Midbrain (tissue), 1 donor: ENCODE measurements at regions not wholly inside any gene's neighbourhood (a gene's known extent, or its start where the extent isn't known, plus 50 kb on each side); places are given as distances from the start of the nearest gene placed in this dataset.

Experiments used
- DNase-seq: peaks from one replicate; lab custom pipeline; 2025; lab: John Stamatoyannopoulos, UW

DNA sequence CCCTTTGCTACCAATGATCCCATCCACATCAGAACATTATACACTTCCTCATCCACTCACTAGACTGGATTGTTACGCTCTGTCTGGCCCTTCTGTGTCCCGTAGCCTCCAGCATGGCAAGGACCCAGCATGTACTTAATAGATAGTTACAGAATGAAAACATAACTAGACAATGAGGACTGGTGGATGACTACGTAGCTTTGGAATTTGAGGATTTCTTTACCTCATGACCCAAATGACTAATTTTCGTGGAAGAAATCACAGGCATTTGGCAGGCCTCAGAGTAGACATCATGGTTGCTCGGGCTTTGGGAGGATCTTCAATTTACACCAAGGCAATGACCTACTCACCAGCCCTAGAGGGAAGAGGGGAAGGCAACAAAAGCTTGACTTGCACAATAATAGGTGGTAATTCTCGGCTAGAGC, 299.8 kb downstream of the TLE1 start:
- DNase-seq = no peak

DNA sequence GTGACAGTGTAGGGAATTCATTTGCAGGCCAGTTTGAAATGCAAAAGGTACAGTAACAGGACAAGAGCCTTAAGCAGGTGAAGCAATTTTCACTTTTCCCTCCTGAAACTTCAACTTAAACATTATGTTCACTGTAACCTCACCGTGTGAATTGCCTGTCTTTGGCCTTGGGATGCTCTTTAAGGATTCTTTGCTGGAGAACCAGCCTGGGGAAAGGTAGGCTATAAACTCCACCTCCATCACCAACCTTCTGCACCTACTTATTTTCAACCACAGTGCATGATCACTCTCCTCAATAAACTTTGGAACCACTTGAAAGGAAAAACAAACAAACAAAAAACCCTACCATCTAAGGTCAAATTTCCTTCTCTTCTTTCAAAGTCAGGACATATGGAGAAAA, 300.5 kb downstream of the TLE1 start:
- no peak for DNase-seq

DNA sequence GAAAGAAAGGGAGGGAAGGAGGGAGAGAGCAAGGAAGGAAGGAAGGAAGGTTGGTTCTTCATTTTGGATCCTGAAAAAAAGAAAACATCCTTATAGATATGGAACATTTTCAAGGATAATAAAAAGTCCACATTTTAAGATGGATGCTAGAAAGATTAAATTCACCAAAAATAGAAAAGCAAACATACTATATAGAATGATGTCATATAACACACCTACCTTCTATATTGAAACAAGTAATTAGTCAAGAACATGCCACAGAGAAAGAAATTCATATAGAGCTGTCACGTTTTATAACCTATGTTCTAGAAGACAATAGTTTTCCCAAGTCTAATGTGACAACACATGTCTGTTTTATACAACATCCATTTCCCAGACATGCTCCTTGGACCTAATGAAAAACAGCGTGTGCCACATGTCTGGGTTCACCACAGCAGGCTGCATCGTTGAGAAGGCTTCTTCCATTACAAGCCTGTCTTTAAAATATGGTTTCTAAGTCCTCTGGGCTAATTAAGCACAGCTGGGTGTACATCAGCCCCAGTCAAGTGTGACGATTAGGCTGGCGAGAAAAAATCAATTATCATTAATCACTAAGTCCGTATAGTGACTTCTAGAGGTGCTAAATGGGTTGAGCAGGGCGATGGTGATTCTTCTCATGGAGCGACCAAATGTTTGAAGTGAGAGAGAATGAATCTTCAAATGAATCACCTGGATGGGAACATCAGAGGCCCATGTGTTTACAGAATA, 301.8 kb downstream of the TLE1 start:
- no peak for DNase-seq

DNA sequence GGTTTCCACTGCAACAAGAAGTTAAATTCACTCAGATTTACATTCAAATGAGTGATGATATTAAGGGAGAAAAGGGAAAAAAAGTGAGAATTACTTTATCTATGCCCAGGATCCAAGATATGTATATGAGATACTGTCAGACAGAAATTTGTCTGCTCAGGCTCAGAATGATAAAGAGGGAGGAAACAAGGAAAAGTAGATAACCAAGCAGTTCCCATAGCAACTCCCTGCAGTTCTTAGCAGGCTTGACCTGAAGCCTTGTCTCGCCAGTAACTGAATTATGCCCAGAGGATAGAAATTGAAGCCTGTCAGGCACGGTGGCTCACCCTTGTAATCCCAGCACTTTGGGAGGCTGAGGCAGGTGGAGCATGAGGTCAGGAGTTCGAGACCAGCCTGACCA, 304.4 kb downstream of the TLE1 start:
- no peak for DNase-seq

DNA sequence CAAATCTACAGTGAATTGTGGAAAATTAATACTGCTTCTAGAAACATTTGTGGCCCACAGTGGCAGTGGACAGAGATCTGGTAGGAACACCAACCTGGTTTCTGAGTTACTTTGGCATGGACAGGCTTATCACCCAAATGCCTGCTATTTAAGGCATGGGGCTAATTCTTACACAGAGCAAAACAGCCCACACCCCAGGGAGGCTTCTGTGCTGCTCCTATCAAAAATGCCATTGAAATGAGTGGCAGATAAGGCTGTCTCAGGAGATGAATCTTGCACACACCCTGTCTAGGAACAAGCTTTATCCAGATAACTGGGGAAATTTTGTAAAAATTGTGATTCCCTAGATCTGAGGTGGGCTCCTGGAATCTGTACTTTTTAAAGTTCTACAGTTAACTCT, 307.1 kb downstream of the TLE1 start:
- DNase-seq = no peak

DNA sequence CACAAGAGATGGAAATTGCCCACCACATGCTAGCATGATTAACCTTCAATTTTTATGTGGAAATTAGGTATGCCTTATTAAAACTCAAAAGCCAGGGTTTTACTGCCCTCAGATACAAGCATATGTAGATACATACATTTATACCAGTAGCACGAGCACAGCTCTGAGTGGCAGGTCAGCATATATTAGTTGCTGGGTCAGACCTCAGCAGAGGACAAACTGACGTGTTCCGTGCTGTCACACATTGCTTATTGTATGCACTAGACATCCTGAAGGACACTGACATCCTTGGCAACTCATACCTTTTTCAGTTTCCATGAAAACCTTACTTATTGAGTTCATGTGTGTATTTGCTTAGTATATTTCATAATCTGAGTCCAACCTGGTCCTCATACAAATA, 307.7 kb downstream of the TLE1 start:
- no peak for DNase-seq

DNA sequence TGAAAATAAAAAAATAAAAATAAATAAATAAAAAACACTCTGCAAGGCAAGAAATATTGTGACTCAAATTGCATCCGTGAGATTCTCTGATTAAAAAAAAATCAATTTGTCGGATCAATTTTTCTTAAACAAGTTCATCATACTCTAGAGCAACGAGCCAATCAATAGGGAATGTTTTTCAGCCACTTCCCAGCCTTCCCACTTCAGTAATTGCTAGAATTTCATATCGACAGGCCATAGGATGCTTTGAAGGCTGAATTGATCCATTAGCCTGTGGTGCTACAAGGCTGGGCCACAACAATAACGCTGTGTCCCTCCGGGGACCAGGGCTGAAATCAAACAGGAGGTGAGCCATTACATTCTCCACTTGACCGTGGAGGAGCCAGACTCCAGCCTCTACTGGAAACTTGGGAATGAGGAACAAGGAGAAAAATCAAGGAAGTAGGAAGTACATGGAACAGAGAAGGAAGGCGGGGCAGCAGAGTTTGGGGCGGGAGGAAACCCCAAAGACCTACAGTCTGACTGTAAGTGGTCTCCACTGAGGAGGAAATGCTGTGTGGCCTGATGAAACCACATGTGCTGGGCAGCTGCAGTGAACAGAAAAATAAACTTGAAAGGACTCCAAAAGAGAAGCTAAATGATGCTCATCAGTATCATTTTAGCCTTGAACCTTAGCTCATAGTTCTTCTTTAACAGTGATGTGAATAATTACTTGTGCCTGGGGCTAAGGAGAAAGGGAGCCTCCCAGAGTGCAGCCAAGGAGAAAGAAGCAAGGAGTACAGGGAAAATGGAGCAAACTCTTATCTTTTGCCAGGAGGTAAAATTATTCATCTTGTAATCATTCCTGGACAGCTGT, 308.6 kb downstream of the TLE1 start:
- DNase-seq = no peak

DNA sequence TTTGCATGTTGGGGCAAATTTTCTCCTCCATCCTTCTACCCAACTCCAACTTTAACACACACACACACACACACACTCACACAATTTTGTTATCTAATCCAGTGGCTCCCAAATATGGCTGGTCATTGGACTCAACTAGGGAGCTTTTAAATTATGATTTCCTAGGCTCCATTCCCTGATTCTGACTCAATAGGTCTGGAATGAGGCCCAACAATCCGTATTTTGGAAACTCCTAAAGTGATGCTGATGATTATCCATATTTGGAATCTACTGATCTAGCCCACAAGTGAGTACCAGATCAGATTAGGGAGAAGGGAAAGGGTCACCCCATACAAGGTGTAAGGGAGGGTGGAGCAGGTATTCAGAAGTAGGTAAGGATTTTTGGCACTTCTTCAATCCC, 309.7 kb downstream of the TLE1 start:
- no peak for DNase-seq

DNA sequence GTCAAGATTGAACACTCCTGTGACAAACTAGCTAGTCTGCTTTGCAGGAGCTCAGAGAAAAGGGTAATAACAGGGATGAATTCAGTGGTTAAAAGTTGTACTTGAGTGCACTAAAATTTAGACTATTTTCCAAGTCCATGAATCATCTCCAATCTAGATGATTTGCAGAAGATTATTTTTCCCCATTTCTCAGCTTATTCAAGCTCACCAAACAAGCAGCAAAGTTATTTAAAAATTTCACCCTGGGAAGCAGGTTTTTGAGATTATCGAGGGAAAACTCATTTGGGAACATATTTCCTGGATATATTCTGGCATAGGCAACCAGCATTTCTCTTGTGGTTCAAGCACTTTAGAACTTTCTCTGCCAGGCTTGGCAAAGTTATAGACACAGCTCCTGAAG, 311.4 kb downstream of the TLE1 start:
- DNase-seq = no peak

DNA sequence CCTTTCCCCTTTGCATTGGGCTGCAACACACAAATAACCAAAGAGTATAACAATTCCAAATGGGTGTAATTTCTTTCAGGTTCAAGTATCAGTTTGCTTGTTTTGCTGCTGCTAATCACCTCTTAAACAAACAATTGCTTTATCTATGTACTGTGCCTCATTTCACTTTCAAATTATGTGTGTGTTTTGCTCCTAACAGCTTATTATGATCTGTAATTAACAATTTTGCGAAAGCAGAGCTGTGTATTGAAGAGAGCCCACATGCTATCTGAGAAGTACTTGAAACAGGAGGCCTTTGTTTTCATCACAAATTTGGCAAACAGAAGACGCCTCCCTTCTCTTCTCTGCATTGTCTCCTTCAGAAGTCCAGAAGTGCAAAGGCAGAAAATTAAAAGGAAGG, 312.0 kb downstream of the TLE1 start:
- no peak for DNase-seq

DNA sequence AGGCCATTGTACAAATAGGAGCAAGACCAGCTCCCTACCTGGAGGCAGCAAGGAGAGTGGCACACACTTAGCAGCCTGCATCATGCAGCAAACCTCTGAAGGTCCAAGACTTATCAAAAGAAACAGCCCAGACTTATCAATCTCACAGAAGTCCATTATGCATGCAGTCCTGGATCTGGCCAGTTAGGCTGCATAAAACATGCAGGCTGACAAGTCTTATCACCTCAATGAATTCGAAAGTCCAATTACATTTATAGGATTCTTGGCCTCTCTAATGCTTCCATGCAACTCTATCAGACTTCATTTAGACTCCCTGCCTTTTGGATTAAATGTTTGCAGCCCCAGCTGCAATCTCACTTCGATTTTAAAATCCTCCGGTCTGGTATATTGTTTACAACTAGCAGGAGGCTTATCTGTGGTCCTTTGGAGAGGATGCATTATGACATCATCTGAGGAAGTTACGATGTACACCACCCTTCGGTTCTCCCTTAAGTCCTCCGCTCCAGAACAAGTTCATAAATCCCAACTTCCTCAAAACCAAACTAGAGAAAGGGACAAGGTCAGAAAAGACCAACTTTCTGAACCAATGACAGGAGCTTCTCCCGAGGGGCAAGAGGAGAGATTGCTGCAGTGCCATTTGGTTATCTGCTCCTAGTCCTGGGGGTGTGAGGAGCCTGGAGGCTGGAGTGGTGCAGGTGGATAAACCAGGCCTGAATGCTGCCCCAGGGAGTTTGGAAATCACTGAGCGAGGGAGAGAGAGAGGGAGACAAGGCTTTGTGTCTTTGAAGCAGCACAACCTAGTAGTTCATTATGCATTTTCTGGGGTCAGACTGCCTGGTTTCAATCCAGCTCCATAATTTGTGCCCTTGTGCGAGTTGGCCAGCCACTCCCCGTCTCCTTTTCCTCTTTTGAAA, 313.9 kb downstream of the TLE1 start:
- no peak for DNase-seq

DNA sequence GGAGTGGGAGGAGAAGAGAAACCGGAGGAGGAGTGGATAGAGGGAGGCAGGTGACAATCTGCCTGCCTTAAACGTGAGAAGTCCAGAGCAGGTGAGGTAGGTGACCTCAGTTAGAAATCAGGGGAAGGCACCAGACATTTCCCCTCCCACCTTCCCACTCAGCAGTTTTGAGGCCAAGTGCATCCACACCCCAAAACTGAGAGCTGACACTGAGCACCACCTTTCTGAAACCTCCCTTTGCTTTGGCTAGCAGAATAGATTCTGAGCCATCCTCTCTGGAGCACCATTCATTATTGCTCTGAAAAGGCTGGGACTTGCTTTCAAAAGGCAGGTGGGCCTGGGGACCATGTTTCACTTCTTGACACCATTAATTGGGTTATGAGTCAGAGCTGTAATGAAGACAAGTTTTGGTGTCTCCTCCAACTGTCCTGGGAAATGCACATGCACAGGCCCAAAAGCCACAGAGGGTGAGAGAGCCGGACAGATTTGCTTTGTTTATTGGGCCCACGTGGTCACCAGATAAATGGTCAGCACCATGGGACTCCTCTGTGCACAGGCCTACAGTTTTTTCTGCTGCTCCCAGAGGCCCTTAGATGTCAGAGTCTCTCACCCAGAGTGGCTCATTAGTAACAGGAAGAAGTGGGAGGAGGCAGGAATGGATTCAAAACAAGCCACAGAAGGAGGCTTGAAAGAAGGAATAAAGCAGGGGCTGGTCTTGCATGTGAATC, 314.7 kb downstream of the TLE1 start:
- DNase-seq = no peak

DNA sequence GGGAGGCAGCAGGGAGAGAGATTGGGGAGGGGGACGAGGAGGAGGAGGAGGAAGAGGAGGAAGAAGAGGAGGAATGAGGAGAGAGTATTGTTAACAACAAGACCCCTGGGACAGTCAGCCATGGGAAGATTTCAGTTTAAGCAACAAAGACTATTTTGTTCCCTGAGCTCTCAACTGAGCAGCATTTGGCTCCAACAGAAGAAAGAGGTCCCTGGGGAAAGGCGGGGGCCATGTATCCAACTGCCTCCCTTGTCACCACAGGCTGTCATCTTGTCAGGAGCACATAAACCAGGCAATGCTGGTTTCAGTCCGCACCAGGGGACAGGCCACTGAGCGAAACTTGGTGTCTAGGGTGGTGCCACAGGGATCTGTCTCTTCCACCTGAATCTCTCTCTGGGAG, 316.1 kb downstream of the TLE1 start:
- DNase-seq = no peak

DNA sequence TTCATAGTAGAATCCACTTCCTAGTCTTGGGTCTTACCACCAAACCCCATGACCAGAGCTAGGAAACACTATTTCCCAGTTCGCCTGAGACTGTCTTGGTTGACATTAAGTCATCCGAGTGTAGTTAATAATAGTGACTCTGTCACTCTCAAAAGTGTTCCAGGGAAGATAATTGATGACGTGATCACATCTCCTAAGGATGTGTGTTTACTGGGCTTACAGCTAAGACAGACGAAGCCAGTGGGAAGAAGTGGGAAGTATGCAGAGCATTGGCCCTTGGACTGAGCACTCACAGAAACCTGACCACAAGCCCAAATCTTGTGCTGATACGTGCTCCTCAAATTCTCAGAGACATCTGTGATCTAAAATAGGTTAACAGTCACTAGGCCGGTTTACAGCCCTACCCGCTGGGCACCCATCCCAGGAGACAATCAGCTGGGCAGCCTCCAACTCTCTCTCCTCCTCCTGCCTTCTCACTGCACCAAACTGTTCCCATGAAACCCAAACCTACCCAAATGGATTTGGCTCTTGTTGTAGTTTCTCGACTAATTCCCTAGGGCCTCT, 316.6 kb downstream of the TLE1 start:
- DNase-seq = no peak

DNA sequence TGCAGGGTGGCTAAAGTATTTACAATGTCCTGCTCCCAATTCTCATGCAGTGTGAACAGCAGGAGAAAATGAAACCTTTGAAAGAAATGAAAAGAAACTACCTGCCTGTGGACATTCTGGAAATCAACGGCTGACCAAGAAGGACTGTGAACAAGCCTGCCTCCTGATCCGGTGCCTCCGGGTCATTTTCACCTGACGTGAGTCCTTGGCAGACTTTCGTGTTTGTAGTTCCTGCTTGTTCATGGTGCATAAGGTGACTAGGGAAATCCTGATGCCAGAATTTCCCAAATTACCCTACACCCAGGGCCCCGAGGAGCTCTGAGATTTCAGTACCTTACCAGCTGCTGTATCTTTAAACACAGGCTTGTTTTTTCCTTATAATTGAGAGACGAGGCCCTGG, 317.5 kb downstream of the TLE1 start:
- no peak for DNase-seq

DNA sequence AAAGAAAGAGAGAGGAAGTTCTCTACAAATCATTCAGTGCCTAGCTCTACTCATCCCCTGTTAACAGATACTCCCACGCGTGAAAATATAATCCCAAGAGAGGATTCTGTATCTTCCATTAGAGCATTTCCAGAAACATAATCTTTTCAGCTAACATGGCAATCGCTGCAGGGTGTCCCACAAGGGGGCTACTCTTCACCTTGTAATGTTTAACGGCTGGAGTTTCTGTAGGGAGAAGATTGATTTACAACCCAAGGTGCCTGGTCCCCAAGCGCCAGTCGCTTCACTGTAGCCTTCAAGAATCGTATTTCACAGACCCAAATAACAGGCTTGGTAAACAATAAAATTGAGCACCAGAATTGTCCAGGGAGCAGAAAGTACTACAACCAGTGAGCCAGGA, 318.7 kb downstream of the TLE1 start:
- no peak for DNase-seq

DNA sequence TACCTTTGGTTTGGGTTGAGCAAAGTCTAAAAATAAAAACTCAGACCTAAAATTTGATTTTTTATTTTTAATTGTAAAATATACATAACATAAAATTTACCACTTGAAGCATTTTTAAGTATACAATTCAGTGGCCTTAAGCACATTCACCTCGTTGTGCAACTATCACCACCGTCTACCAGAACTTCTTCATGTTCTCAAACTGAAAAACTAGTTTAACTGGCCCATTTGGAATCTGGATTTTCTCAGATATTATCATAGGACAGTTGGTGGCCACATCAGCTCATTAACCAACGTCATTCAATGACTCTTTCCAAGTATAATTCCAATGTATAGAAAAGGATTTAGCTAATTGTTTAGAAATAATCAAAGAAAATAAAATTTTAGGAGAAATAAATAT, 319.3 kb downstream of the TLE1 start:
- DNase-seq = no peak

DNA sequence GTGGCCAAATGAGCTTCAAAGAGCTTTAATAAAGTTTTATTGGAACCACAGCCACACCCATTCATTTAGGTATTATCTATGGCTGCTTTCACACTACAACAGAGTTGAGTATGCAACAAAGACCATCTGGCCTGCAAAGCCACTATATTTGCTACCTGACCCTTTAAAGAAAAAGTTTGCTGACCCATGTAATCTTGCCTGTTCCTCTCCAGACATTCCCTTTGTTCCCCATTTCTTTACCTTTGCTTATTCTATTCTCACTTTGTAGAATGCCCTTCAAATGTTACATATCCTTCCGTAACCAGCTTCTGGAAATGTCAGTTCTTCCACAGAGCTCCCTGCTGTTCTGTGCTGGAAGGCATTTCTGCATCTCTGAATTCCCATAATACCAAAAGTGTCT, 320.2 kb downstream of the TLE1 start:
- no peak for DNase-seq

DNA sequence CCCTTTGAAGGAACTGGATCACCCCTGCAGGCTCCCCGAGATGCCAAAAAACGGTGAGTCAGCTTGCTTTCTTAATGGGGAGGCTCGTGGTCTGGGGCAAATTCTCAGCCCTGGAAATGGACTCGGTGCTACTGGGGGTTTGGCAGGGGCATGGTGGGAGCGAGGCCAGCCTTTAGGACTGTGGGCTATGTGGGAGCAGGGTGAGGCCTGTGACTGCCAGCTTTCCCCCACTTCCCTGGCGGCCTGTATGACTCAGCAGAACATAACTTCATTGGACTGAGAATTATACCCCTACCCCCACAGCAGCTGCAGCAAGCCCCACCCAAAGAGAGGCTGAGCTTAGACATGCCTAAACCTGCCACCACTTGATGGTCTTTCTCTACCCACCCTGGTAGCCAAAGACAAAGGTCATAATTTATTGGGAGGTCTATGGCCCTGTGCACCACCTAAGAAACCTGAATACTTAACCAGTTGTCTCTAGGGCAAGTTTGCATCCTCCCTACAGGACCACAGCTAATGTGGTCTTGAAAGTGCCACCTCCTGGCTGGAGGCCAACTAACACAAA, 325.3 kb downstream of the TLE1 start:
- DNase-seq = no peak

DNA sequence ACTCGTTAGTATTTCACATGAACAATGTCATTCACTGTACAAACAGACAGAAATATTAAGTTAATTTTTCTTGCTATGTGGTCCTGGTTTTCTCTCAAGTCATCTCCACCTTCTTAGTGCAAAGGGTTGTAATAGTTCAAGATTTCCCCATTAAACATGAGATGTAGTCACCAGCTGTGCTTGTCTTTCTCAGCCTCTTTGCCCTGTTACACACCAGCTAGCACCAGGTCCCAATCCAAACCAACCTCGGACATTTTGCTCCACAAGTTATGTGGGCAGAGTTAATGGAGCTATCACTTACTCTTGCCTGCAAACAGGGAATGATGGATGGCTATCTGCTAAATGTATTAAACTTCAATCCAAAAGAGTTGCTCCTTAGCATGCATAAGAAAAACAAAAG, 328.1 kb downstream of the TLE1 start:
- DNase-seq = no peak

DNA sequence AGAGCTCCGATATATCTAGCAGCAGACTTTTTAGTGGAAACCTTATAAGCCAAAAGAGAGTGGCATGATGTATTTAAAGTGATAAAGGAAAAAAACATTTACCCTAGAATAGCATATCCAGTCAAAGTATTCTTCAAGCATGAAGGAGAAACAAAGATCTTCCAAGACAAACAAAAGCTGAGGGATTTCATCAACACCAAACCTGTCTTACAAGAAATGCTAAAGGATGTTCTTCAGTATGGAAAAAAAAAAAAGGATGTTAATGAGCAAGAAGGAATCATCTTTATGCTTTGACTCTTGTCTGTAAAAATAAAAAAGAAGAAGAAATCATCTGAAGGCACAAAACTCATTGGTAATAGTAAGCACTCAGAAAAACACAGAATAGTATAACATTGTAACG, 338.2 kb downstream of the TLE1 start:
- no peak for DNase-seq
